VCaP (cell line): ENCODE measurements at regions not wholly inside any gene's neighbourhood (a gene's known extent, or its start where the extent isn't known, plus 50 kb on each side); places are given as distances from the start of the nearest gene placed in this dataset.

ENCODE experiments used
- H3K27ac ChIP-seq: fragments of 450-650 bp; 2 replicates; pipeline ENCODE4 v1.5.1; 2017
- TF ChIP-seq, protein P1 (sequence below): fragments of 450-650 bp; conservative IDR thresholded peaks from 2 replicates; pipeline ENCODE4 v1.5.1; 2017; ENCODE audit warnings: mild to moderate bottlenecking, moderate library complexity

- no peak overlapping the region for H3K27ac ChIP-seq
- TF ChIP-seq, protein P1, sequence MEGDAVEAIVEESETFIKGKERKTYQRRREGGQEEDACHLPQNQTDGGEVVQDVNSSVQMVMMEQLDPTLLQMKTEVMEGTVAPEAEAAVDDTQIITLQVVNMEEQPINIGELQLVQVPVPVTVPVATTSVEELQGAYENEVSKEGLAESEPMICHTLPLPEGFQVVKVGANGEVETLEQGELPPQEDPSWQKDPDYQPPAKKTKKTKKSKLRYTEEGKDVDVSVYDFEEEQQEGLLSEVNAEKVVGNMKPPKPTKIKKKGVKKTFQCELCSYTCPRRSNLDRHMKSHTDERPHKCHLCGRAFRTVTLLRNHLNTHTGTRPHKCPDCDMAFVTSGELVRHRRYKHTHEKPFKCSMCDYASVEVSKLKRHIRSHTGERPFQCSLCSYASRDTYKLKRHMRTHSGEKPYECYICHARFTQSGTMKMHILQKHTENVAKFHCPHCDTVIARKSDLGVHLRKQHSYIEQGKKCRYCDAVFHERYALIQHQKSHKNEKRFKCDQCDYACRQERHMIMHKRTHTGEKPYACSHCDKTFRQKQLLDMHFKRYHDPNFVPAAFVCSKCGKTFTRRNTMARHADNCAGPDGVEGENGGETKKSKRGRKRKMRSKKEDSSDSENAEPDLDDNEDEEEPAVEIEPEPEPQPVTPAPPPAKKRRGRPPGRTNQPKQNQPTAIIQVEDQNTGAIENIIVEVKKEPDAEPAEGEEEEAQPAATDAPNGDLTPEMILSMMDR: no peak
Observed at GRCh38 chr1:234840253-234840652, 230.3 kb upstream of the IRF2BP2 start.

- no peak overlapping the region for H3K27ac ChIP-seq
- TF ChIP-seq, protein P1: no peak
Observed at GRCh38 chr1:234839663-234840062, 229.7 kb upstream of the IRF2BP2 start.

- H3K27ac ChIP-seq: no peak overlapping the region
- TF ChIP-seq, protein P1: no peak
Observed at GRCh38 chr1:234838820-234839219, 228.8 kb upstream of the IRF2BP2 start.

DNA sequence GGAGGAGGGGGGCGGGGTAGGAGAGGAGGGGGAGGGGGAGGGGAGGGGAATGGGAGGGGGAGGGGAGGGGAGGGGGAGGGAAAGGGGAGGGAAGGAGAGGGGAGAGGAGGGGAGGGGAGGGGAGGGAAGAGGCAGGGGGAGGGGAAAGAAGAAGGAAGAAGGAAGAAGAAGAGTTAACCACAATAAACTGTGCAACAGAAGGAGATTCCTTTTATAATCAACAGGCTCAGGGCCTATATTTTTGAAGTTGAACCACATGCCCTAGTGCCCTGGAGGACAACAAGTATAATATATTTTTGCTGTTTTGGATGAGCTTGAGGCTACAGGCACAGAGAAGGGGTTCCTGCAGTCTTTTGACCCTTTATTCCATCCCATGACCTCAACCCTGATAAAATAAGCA is 228.2 kb upstream of the IRF2BP2 start:
- TF ChIP-seq, protein P1: no peak

DNA sequence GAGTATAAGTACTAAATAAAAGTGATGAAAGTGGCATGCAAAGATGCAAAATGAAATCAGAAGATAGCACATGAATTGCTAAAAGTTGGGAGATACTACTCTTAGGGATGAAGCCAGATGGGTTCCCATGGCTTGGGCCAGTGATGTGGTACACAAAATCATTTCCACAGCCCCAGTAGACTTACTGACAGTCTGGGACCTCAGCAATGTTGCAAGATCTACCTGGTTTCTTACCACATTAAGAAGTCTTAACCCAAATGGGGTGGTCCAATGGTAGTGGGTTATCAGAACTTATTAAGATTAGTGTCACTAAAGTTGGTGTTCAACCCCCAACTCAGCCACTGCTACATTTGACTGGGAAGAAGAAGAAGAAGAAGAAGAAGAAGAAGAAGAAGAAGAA is 227.7 kb upstream of the IRF2BP2 start:
- no peak overlapping the region for H3K27ac ChIP-seq
- TF ChIP-seq, protein P1: no peak

More for the DNA sequence above, 228.2 kb upstream of the IRF2BP2 start:
- no peak overlapping the region for H3K27ac ChIP-seq

DNA sequence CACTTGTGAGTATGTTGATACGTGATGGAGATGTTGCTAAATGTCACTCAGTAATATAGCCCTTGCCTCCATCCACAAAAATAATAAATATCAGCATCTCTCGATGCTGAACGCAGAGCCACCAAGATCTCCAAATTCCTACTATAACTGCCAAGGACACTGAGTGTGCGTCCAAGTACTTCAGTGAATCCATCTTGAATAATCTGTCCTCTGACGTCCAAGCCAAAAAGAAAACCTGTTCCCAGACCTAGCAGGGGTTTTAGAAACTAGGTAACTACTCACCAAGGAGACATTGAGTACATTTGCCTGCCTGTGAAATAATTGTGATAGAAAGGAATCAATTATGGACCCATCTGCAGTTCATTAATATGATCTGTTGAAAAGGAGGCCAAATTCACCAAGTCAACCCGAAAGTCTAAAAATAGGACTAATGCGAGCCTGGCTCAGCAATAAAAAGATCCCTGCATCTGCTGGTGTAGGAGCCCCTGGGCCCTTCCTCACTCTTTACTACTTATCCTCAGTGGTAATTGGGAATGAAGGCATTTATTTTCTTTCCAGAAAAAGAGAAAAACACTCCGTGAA is 226.9 kb upstream of the IRF2BP2 start:
- TF ChIP-seq, protein P1: no peak
- H3K27ac ChIP-seq: no peak overlapping the region

- no peak overlapping the region for H3K27ac ChIP-seq
Observed at GRCh38 chr1:234836045-234836681, 226.2 kb upstream of the IRF2BP2 start.

More at GRCh38 chr1:234836045-234836681, 226.2 kb upstream of the IRF2BP2 start:
- TF ChIP-seq, protein P1: no peak
